Fibroblast of lung (primary cell): ENCODE measurements at regions not wholly inside any gene's neighbourhood (a gene's known extent, or its start where the extent isn't known, plus 50 kb on each side); places are given as distances from the start of the nearest gene placed in this dataset.
"Not testable (repeated sequence)": the region's sequence is repeated elsewhere in the genome, so short reads cannot be mapped to it uniquely, and the experiment has no call there.

Experiments
- DNase-seq, 2 donors: peaks; one replicate each; pipeline versions ENCODE4 v3.0.0 to v3.0.0-alpha.2; 2010; ENCODE audit warnings: low read depth in 2 of 2
- H2AFZ ChIP-seq: 2 replicates; pipeline ENCODE4 v1.5.1; 2012; ENCODE audit warnings: low read length, control low read depth, inconsistent platforms
- H3K27ac ChIP-seq: 2 replicates; pipeline ENCODE4 v1.5.1; 2011; ENCODE audit warnings: low read length, control low read depth; ENCODE audit not compliant: insufficient read depth
- H3K27me3 ChIP-seq: 2 replicates; pipeline ENCODE4 v1.5.1; 2011; ENCODE audit warnings: mild to moderate bottlenecking, low read length; ENCODE audit not compliant: control insufficient read depth, insufficient read depth
- H3K36me3 ChIP-seq: 2 replicates; pipeline ENCODE4 v1.5.1; 2011; ENCODE audit warnings: low read length; ENCODE audit not compliant: control insufficient read depth, insufficient read depth
- H3K4me1 ChIP-seq: 2 replicates; pipeline ENCODE4 v1.5.1; 2011; ENCODE audit warnings: low read length; ENCODE audit not compliant: control insufficient read depth, insufficient read depth; ENCODE audit errors: extremely low read depth
- H3K4me2 ChIP-seq: 2 replicates; pipeline ENCODE4 v1.5.1; 2011; ENCODE audit warnings: low read length, control low read depth; ENCODE audit not compliant: insufficient read depth; ENCODE audit errors: extremely low read depth
- H3K4me3 ChIP-seq, 4 experiments: fragments of 200-600 bp in 1 of 4; sonication (generic) in 1 of 4; replicated peaks in 1 of 4; 2 replicates each; pipeline ENCODE4 v1.5.1; 2011 to 2016; ENCODE audit warnings: low read length in 4 of 4, low read depth in 3 of 4, mild to moderate bottlenecking in 3 of 4, control low read depth in 2 of 4, inconsistent platforms in 1 of 4, mixed read lengths in 1 of 4; ENCODE audit not compliant: insufficient read depth in 1 of 4; ENCODE audit errors: control extremely low read depth in 1 of 4
- H3K79me2 ChIP-seq: 2 replicates; pipeline ENCODE4 v1.5.1; 2012; ENCODE audit warnings: mild to moderate bottlenecking, low read length, inconsistent platforms; ENCODE audit not compliant: control insufficient read depth, insufficient read depth
- H3K9ac ChIP-seq: 2 replicates; pipeline ENCODE4 v1.5.1; 2011; ENCODE audit warnings: mild to moderate bottlenecking, low read length, control low read depth; ENCODE audit not compliant: insufficient read depth
- H3K9me3 ChIP-seq: 2 replicates; pipeline ENCODE4 v1.5.1; 2012; ENCODE audit warnings: low read depth, low read length; ENCODE audit not compliant: control insufficient read depth, insufficient read depth
- H4K20me1 ChIP-seq: 2 replicates; pipeline ENCODE4 v1.5.1; 2011; ENCODE audit warnings: low read length; ENCODE audit not compliant: control insufficient read depth, insufficient read depth; ENCODE audit errors: extremely low read depth
- EZH2 ChIP-seq: IDR thresholded peaks from 2 replicates; pipeline ENCODE4 v1.5.1; 2012; ENCODE audit warnings: low read length, control low read depth, mild to moderate bottlenecking; ENCODE audit errors: missing control alignments
- TF ChIP-seq, protein P1 (sequence below), 2 donors: IDR thresholded peaks in 1 of 2; conservative IDR thresholded peaks in 1 of 2; 1 replicate in 1 of 2; 2 replicates in 1 of 2; pipeline ENCODE4 v1.5.1; 2011 to 2012; ENCODE audit warnings: low read length in 2 of 2, control low read depth in 1 of 2, inconsistent platforms in 1 of 2, low read depth in 1 of 2, mild to moderate bottlenecking in 1 of 2

DNA sequence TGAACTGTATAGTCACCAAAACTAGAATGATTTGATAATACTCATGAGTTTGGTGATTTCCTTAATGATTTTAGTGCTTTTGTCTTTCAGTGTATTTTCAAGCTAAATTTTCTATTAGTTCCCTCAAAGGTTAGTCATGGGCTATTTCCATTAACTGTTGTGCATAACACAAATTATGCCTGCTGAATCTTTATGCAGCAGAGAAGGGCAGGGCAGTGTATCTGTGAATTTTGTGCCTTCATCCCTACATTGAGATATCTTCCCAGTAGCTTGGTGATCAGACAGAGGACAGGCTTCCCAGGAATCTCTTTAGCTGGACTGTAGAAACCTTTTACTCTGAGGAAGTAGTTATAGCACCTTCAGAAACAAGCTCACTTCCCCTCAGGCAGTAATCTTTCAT, 1036.9 kb downstream of the EFNA5 start:
- Histone ChIP-seq H3K79me2 (no peaks in the 10 kb centered on the region), H3K4me1 (no peaks in the 10 kb centered on the region), H3K4me3 (no peak overlapping the region), H2AFZ (no peak overlapping the region), H3K27me3 (no peaks in the 10 kb centered on the region), H3K9ac (no peak overlapping the region), H3K36me3 (no peaks in the 10 kb centered on the region), H3K27ac (no peak overlapping the region), H3K9me3 (no peaks in the 10 kb centered on the region), H4K20me1 (no peaks in the 10 kb centered on the region), H3K4me2 (no peak overlapping the region)
- DNase-seq, result no peak
- TF ChIP-seq, protein P1, sequence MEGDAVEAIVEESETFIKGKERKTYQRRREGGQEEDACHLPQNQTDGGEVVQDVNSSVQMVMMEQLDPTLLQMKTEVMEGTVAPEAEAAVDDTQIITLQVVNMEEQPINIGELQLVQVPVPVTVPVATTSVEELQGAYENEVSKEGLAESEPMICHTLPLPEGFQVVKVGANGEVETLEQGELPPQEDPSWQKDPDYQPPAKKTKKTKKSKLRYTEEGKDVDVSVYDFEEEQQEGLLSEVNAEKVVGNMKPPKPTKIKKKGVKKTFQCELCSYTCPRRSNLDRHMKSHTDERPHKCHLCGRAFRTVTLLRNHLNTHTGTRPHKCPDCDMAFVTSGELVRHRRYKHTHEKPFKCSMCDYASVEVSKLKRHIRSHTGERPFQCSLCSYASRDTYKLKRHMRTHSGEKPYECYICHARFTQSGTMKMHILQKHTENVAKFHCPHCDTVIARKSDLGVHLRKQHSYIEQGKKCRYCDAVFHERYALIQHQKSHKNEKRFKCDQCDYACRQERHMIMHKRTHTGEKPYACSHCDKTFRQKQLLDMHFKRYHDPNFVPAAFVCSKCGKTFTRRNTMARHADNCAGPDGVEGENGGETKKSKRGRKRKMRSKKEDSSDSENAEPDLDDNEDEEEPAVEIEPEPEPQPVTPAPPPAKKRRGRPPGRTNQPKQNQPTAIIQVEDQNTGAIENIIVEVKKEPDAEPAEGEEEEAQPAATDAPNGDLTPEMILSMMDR (conservative IDR thresholded peaks at IDR 0.05 in 1 of 2, IDR thresholded peaks at IDR 0.05 in 1 of 2; ENCODE audit: low read depth in 1 of 2, low read length in 2 of 2), result no peak
- TF ChIP-seq EZH2, result no peak

DNA sequence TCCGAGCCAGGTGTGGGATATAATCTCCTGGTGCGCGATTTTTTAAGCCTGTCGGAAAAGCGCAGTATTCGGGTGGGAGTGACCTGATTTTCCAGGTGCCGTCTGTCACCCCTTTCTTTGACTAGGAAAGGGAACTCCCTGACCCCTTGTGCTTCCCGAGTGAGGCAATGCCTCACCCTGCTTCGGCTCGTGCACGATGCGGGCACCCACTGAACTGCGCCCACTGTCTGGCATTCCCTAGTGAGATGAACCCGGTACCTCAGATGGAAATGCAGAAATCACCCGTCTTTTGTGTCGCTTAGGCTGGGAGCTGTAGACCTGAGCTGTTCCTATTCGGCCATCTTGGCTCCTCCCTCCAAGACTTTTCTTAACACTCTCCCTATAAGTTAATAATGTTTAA, 1042.3 kb downstream of the EFNA5 start:
- not testable (repeated sequence) for H3K36me3 ChIP-seq, H3K27me3 ChIP-seq, H4K20me1 ChIP-seq

GRCh38 chr5:106610041-106610440, 1060.7 kb downstream of the EFNA5 start:
- no peak for DNase-seq

More for the DNA sequence above, 1042.3 kb downstream of the EFNA5 start:
- not testable (repeated sequence) for H3K9me3 ChIP-seq, H3K79me2 ChIP-seq, H3K27ac ChIP-seq, H3K4me2 ChIP-seq, H2AFZ ChIP-seq, H3K4me1 ChIP-seq, H3K9ac ChIP-seq, H3K4me3 ChIP-seq, DNase-seq

More at GRCh38 chr5:106610041-106610440, 1060.7 kb downstream of the EFNA5 start:
- H3K27ac ChIP-seq, result no peak overlapping the region
- H3K9ac ChIP-seq, result no peak overlapping the region
- H4K20me1 ChIP-seq, result no peaks in the 10 kb centered on the region
- H2AFZ ChIP-seq, result no peak overlapping the region
- no peaks in the 10 kb centered on the region for H3K4me1 ChIP-seq
- no peak overlapping the region for H3K4me3 ChIP-seq
- H3K9me3 ChIP-seq, result no peaks in the 10 kb centered on the region
- H3K79me2 ChIP-seq, result no peaks in the 10 kb centered on the region
- H3K36me3 ChIP-seq, result no peaks in the 10 kb centered on the region
- no peak for TF ChIP-seq EZH2
- TF ChIP-seq, protein P1 (conservative IDR thresholded peaks at IDR 0.05 in 1 of 2, IDR thresholded peaks at IDR 0.05 in 1 of 2; ENCODE audit: low read depth in 1 of 2, low read length in 2 of 2), result no peak
- H3K27me3 ChIP-seq, result no peaks in the 10 kb centered on the region
- no peak overlapping the region for H3K4me2 ChIP-seq
